ENCODE measurements at regions not wholly inside any gene's neighbourhood (a gene's known extent, or its start where the extent isn't known, plus 50 kb on each side); places are given as distances from the start of the nearest gene placed in this dataset.

GRCh38 chr4:11748164-11748872, 319.6 kb upstream of the HS3ST1 start:
- H3K4me2 ChIP-seq (ENCODE audit: low read length) = no peak overlapping the region
- no peaks in the 10 kb centered on the region for H3K36me3 ChIP-seq (ENCODE audit: control insufficient read depth, insufficient read depth, low read length)
- H3K27ac ChIP-seq = no peak overlapping the region
- no peak for TF ChIP-seq CTCF (IDR thresholded peaks at IDR 0.05)
- no peak overlapping the region for H3K4me3 ChIP-seq (ENCODE audit: low read depth, low read length)
- no peak overlapping the region for H2AFZ ChIP-seq
- H3K27me3 ChIP-seq (ENCODE audit: control insufficient read depth, insufficient read depth, low read length) = no peaks in the 10 kb centered on the region
- H3K4me1 ChIP-seq = no peaks in the 10 kb centered on the region
- no peak overlapping the region for H3K9ac ChIP-seq
- H3K79me2 ChIP-seq = no peaks in the 10 kb centered on the region
- H3K9me3 ChIP-seq (ENCODE audit: control insufficient read depth, low read length) = no peaks in the 10 kb centered on the region

GRCh38 chr4:11746734-11747133, 318.0 kb upstream of the HS3ST1 start:
- no peaks in the 10 kb centered on the region for H3K4me1 ChIP-seq
- H3K9ac ChIP-seq = no peak overlapping the region
- no peaks in the 10 kb centered on the region for H3K79me2 ChIP-seq
- H3K27me3 ChIP-seq (ENCODE audit: control insufficient read depth, insufficient read depth, low read length) = no peaks in the 10 kb centered on the region
- no peak overlapping the region for H2AFZ ChIP-seq
- H3K9me3 ChIP-seq (ENCODE audit: control insufficient read depth, low read length) = no peaks in the 10 kb centered on the region
- no peaks in the 10 kb centered on the region for H3K36me3 ChIP-seq (ENCODE audit: control insufficient read depth, insufficient read depth, low read length)
- H3K4me3 ChIP-seq (ENCODE audit: low read depth, low read length) = no peak overlapping the region
- H3K4me2 ChIP-seq (ENCODE audit: low read length) = no peak overlapping the region
- no peak for TF ChIP-seq CTCF (IDR thresholded peaks at IDR 0.05)
- no peak overlapping the region for H3K27ac ChIP-seq

- Histone ChIP-seq H3K36me3 (ENCODE audit: control insufficient read depth, insufficient read depth, low read length) (no peaks in the 10 kb centered on the region), H3K27ac (no peak overlapping the region), H2AFZ (no peak overlapping the region), H3K4me2 (ENCODE audit: low read length) (no peak overlapping the region), H3K27me3 (ENCODE audit: control insufficient read depth, insufficient read depth, low read length) (no peaks in the 10 kb centered on the region), H3K4me1 (no peaks in the 10 kb centered on the region), H3K4me3 (ENCODE audit: low read depth, low read length) (no peak overlapping the region), H3K79me2 (no peaks in the 10 kb centered on the region), H3K9ac (no peak overlapping the region), H3K9me3 (ENCODE audit: control insufficient read depth, low read length) (no peaks in the 10 kb centered on the region)
- no peak for TF ChIP-seq CTCF (IDR thresholded peaks at IDR 0.05)
Observed at GRCh38 chr4:11743976-11744375, 315.3 kb upstream of the HS3ST1 start.

GRCh38 chr4:11743236-11743635, 314.5 kb upstream of the HS3ST1 start:
- TF ChIP-seq CTCF (IDR thresholded peaks at IDR 0.05) = no peak
- Histone ChIP-seq H3K79me2 (no peaks in the 10 kb centered on the region), H2AFZ (no peak overlapping the region), H3K36me3 (ENCODE audit: control insufficient read depth, insufficient read depth, low read length) (no peaks in the 10 kb centered on the region), H3K4me2 (ENCODE audit: low read length) (no peak overlapping the region), H3K27ac (no peak overlapping the region), H3K9me3 (ENCODE audit: control insufficient read depth, low read length) (no peaks in the 10 kb centered on the region), H3K4me1 (no peaks in the 10 kb centered on the region), H3K4me3 (ENCODE audit: low read depth, low read length) (no peak overlapping the region), H3K9ac (no peak overlapping the region), H3K27me3 (ENCODE audit: control insufficient read depth, insufficient read depth, low read length) (no peaks in the 10 kb centered on the region)

- no peak overlapping the region for H3K4me3 ChIP-seq (ENCODE audit: low read depth, low read length)
- no peaks in the 10 kb centered on the region for H3K27me3 ChIP-seq (ENCODE audit: control insufficient read depth, insufficient read depth, low read length)
- H3K79me2 ChIP-seq = no peaks in the 10 kb centered on the region
- H2AFZ ChIP-seq = no peak overlapping the region
- H3K4me2 ChIP-seq (ENCODE audit: low read length) = no peak overlapping the region
- H3K36me3 ChIP-seq (ENCODE audit: control insufficient read depth, insufficient read depth, low read length) = no peaks in the 10 kb centered on the region
- no peak overlapping the region for H3K9ac ChIP-seq
- H3K27ac ChIP-seq = no peak overlapping the region
- H3K9me3 ChIP-seq (ENCODE audit: control insufficient read depth, low read length) = no peaks in the 10 kb centered on the region
- no peak for TF ChIP-seq CTCF (IDR thresholded peaks at IDR 0.05)
- H3K4me1 ChIP-seq = no peaks in the 10 kb centered on the region
Observed at GRCh38 chr4:11741190-11741652, 312.5 kb upstream of the HS3ST1 start.
